Fibroblast of lung (primary cell): ENCODE measurements at regions not wholly inside any gene's neighbourhood (a gene's known extent, or its start where the extent isn't known, plus 50 kb on each side); places are given as distances from the start of the nearest gene placed in this dataset.

Experiments
- CTCF ChIP-seq, 2 donors: IDR thresholded peaks in 1 of 2; conservative IDR thresholded peaks in 1 of 2; 1 replicate in 1 of 2; 2 replicates in 1 of 2; pipeline ENCODE4 v1.5.1; 2011 to 2012; ENCODE audit warnings: low read length in 2 of 2, control low read depth in 1 of 2, inconsistent platforms in 1 of 2, low read depth in 1 of 2, mild to moderate bottlenecking in 1 of 2
- EZH2 ChIP-seq: IDR thresholded peaks from 2 replicates; pipeline ENCODE4 v1.5.1; 2012; ENCODE audit warnings: low read length, control low read depth, mild to moderate bottlenecking; ENCODE audit errors: missing control alignments

GRCh38 chrX:2554891-2555290, 54.1 kb upstream of the DHRSX start:
- TF ChIP-seq CTCF (conservative IDR thresholded peaks at IDR 0.05 in 1 of 2, IDR thresholded peaks at IDR 0.05 in 1 of 2; ENCODE audit: low read depth in 1 of 2, low read length in 2 of 2) (no peak), EZH2 (no peak)
